WERI-Rb-1 (cell line): ENCODE measurements at regions not wholly inside any gene's neighbourhood (a gene's known extent, or its start where the extent isn't known, plus 50 kb on each side); places are given as distances from the start of the nearest gene placed in this dataset.
"Not testable (repeated sequence)": the region's sequence is repeated elsewhere in the genome, so short reads cannot be mapped to it uniquely, and the experiment has no call there.

Experiments
- DNase-seq: peaks from one replicate; pipeline ENCODE4 v3.0.0-alpha.2; 2020
- H3K27ac ChIP-seq: fragments of 250-450 bp; sonication (Bioruptor Pico); 2 replicates; pipeline ENCODE4 v1.5.1; 2020; ENCODE audit warnings: mild to moderate bottlenecking, moderate library complexity
- H3K27me3 ChIP-seq: fragments of 250-450 bp; sonication (Bioruptor Pico); 2 replicates; pipeline ENCODE4 v1.5.1; 2021; ENCODE audit warnings: mild to moderate bottlenecking, low read depth, moderate library complexity; ENCODE audit not compliant: insufficient read depth, severe bottlenecking
- H3K36me3 ChIP-seq: fragments of 250-450 bp; sonication (Bioruptor Pico); 2 replicates; pipeline ENCODE4 v1.5.1; 2020; ENCODE audit warnings: mild to moderate bottlenecking, moderate library complexity
- H3K4me3 ChIP-seq: 2 replicates; pipeline ENCODE4 v1.5.1; 2011; ENCODE audit warnings: low read depth, mild to moderate bottlenecking, control low read depth, low read length
- H3K9me3 ChIP-seq: fragments of 250-450 bp; sonication (Bioruptor Pico); 2 replicates; pipeline ENCODE4 v1.5.1; 2021; ENCODE audit warnings: mild to moderate bottlenecking, moderate library complexity; ENCODE audit not compliant: severe bottlenecking
- TF ChIP-seq, protein P1 (sequence below): IDR thresholded peaks from 2 replicates; pipeline ENCODE4 v1.5.1; 2011; ENCODE audit warnings: low read depth, mild to moderate bottlenecking, control low read depth, inconsistent platforms, low read length

DNA sequence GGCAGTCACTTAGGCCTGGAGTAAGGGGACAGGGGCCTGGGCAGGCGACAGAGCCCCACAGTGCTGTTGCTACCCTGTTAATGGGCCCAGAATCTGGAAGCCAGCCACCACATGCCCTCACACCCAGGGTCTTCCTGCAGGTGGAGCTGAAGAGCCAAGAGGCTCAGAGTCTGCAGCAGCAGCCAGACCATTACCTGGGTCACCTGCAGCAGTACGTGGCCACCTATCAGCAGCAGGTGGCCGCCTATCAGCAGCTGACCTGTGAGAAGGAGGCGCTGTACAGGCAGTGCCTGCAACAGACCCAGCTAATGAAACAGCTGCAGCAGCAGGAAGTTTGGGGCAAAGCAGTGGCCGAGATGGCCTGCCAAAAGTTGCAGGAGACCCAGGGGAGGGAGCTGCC is 104.2 kb upstream of the FAN1 start:
- TF ChIP-seq, protein P1, sequence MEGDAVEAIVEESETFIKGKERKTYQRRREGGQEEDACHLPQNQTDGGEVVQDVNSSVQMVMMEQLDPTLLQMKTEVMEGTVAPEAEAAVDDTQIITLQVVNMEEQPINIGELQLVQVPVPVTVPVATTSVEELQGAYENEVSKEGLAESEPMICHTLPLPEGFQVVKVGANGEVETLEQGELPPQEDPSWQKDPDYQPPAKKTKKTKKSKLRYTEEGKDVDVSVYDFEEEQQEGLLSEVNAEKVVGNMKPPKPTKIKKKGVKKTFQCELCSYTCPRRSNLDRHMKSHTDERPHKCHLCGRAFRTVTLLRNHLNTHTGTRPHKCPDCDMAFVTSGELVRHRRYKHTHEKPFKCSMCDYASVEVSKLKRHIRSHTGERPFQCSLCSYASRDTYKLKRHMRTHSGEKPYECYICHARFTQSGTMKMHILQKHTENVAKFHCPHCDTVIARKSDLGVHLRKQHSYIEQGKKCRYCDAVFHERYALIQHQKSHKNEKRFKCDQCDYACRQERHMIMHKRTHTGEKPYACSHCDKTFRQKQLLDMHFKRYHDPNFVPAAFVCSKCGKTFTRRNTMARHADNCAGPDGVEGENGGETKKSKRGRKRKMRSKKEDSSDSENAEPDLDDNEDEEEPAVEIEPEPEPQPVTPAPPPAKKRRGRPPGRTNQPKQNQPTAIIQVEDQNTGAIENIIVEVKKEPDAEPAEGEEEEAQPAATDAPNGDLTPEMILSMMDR = peak; percentile 32
- not testable (repeated sequence) for H3K36me3 ChIP-seq, H3K27ac ChIP-seq, H3K9me3 ChIP-seq, H3K4me3 ChIP-seq, H3K27me3 ChIP-seq, DNase-seq

DNA sequence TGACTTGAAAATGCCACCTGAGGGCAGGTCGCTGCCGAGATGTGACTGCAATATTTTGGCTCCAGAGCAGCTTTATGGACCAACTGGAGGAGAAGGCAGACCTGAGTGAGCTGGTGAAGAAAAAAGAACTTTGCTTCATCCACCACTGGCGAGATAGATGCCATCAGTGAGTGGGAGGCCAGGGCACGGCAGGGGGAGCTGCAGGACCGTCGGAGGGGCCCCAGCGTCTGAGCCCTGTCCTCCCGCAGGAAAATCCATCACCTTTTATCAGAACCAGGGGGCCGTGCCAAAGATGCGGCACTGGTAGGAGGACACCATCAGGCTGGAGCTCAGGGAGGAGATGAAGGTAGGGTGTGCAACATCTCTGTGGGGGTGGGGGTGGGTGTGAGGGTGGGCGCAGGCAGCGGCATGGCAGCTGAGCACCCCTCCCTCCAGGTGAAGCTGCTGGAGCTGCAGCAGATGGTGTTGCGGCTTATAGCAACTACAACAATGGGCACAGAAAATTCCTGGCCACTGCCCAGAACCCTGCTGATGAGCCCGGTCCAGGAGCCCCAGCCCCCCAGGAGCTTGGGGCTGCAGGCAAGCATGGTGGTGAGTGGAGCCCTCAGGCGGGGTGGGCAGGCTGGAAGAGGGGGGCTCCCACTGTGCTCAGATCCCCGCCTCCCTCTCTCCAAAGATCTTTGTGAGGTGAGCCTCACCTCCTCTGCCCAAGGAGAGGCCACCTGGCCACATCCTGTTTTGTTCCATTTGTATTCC is 102.4 kb upstream of the FAN1 start:
- not testable (repeated sequence) for H3K27me3 ChIP-seq, H3K9me3 ChIP-seq, H3K36me3 ChIP-seq
- peak; percentile 61 for DNase-seq
- TF ChIP-seq, protein P1 = peak; percentile 57
- H3K4me3 ChIP-seq = peak overlapping the region; percentile 28
- peak overlapping the region; percentile 46 for H3K27ac ChIP-seq

DNA sequence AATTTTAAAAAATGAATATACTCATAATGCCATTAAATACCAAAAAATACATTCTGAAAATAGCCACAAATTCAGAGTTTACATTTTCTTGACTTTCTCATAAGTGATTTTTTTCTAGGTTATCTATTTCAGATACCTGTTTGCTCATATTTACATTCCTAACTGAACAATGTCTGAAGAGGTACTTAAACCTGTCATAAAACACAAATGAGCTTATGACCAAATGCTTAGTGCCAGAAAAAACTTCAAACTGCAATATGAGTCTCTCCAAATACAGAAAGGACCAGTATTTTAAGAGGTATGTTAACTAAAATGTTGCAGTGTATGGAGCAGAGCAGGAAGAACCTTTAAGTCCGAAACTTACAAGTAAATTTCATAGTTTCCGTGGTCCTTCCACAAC is 101.7 kb upstream of the FAN1 start:
- H3K4me3 ChIP-seq, H3K36me3 ChIP-seq, H3K27me3 ChIP-seq, H3K9me3 ChIP-seq, DNase-seq: not testable (repeated sequence)
- peak overlapping the region; percentile 46 for H3K27ac ChIP-seq

DNA sequence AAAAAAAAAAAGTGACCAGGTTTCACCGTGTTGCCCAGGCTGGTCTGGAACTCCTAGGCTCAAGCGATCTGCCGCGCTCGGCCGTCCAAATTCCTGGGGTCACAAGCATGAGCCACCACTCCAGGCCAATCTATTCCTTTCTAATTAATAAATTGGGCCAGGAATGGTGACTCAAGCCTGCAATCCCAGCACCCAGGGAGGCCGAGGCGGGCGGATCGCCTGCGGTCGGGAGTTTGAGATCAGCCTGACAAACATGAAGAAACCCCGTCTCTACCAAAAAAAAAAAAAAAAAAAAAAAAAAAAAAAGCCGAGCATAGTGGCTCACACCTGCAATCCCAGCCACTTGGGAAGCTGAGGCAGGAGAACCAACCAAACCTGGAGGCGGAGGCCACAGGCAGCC is 100.0 kb upstream of the FAN1 start:
- DNase-seq, H3K9me3 ChIP-seq, H3K4me3 ChIP-seq, H3K27me3 ChIP-seq, H3K36me3 ChIP-seq, H3K27ac ChIP-seq: not testable (repeated sequence)

DNA sequence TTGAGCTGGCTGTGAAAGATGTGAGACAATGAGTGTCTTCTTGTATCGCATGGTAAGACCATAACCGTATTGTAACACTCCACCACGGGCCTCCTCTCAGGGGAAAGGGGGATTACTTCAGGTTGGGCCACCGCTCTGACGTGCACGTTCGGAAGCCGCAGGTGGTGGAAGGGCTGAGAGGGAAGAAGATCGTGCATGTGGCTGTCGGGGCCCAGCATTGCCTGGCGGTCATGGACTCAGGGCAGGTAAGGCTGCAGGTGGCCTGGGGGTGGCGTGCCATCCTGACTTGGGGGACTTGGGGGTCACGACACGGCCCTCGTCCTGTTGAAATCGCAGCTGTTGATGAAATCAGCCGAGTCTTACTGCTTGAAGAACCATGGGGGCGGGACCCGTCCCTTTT is 87.3 kb upstream of the FAN1 start:
- no peak overlapping the region for H3K4me3 ChIP-seq

DNA sequence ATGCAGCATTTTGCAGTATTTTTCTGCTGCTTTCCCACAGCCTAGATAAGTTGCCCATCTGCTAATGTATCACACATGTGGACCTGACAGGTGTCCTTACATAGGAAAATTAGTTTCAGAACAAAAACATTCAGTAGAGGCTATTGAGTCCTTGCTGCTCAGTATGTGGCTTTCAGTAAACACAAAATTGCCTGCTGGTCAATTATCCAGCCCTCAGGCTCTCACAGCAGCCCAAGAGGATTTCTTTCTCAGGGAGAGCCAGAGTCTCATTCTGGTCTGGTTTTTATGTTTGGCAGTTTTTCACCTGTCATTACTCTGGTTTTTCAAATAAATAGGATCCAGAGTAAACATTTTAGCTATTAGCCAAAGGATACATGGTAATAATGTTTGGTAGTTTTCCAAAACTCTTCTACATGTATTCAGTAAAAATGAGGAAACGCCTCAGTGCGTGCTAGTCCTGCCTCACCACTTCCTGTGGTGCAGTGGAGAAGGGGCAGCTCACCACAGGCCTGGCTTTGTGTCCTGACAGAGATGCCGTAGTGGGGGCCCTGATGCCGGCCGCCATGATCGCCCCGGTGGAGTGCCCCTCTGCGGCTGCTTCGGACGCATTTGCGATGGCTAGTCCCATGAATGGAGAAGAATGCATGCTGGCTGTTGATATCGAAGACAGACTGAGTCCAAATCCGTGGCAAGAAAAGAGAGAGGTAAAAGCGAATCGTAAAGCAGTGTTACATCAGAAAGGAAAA is 80.5 kb upstream of the FAN1 start:
- H3K4me3 ChIP-seq, H3K9me3 ChIP-seq, H3K36me3 ChIP-seq, H3K27me3 ChIP-seq, H3K27ac ChIP-seq, DNase-seq: not testable (repeated sequence)

More for the DNA sequence above, 87.3 kb upstream of the FAN1 start:
- no peaks in the 10 kb centered on the region for H3K9me3 ChIP-seq
- TF ChIP-seq, protein P1 = no peak
- no peaks in the 10 kb centered on the region for H3K36me3 ChIP-seq
- no peak overlapping the region for H3K27ac ChIP-seq
- H3K27me3 ChIP-seq = no peaks in the 10 kb centered on the region
- DNase-seq = no peak

DNA sequence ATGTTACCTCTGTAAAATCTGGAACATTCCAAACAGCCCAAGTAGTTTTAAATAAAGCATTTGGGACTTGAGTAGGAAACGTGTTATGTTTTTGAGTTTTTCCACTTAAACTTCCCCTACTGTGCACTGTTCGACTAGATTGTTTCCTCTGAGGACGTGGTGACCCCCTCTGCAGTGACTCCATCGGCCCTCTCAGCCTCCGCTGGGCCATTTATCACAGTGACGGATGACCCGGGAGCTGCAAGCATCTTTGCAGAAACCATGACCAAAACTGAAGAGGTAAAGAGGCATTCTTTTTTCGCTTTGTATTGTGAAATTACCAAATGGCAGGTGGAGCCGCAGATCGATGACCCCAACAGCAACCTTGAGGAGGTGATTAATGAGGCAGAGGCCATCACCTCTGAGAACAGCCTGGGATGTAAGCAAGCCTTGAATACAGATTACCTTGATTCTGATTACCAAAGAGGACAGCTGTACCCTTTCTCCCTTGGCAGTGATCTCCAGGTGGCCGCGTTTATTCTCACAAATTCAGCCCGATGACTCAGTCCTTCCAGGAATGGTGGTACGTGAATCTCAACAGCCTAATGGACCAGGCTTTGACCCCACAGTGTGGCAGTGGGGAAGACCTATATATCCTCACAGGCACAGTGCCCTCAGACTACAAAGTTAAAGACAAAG is 79.1 kb upstream of the FAN1 start:
- H3K36me3 ChIP-seq = no peaks in the 10 kb centered on the region
- TF ChIP-seq, protein P1 = no peak
- no peak overlapping the region for H3K4me3 ChIP-seq
- no peaks in the 10 kb centered on the region for H3K9me3 ChIP-seq
- peak; percentile 54 for DNase-seq
- no peak overlapping the region for H3K27ac ChIP-seq
- H3K27me3 ChIP-seq = no peaks in the 10 kb centered on the region
